IMR-90 (cell line): ENCODE measurements at regions not wholly inside any gene's neighbourhood (a gene's known extent, or its start where the extent isn't known, plus 50 kb on each side); places are given as distances from the start of the nearest gene placed in this dataset.

Experiments used
- CTCF ChIP-seq: conservative IDR thresholded peaks from 2 replicates; pipeline ENCODE4 v1.5.1; 2012; ENCODE audit warnings: mild to moderate bottlenecking, low read depth, low read length, improper control_type of control experiment
- MAZ ChIP-seq: IDR thresholded peaks from 2 replicates; pipeline ENCODE4 v1.6.1; 2012; ENCODE audit warnings: low read depth, mild to moderate bottlenecking, low read length, improper control_type of control experiment, moderate library complexity, borderline replicate concordance
- RAD21 ChIP-seq: IDR thresholded peaks from 2 replicates; pipeline ENCODE4 v1.6.1; 2012; ENCODE audit warnings: low read length, improper control_type of control experiment
- USF2 ChIP-seq: fragments of 150-350 bp; IDR thresholded peaks from 2 replicates; pipeline ENCODE4 v1.6.1; 2017; ENCODE audit warnings: mild to moderate bottlenecking, antibody characterized with exemption, low read length, low read depth

DNA sequence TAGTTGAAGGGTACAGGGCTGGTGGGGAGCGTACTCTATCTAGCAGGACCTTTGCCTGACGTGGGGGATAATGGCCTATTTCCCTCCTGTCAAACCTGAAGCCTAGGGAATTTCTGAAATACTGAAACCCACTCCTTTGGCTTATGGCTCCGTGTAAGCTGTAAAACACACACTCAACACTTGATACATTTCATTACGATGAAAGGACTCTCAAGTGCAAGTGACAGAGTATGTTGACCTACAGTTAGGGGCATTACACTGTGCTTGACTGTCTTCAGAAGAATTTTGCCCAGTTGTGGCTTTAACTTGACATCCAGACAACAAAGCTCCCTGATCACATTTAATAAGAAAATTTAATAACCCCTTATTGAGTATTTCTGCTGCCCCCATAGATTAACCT lies 194.3 kb downstream of the BAMBI start:
- TF ChIP-seq USF2 (no peak), CTCF (no peak), MAZ (no peak), RAD21 (no peak)
